RWPE2 (cell line): ENCODE measurements at regions not wholly inside any gene's neighbourhood (a gene's known extent, or its start where the extent isn't known, plus 50 kb on each side); places are given as distances from the start of the nearest gene placed in this dataset.
A peak's percentile ranks its signal among the peaks of the same experiment; 100 is the strongest.
"Not testable (repeated sequence)": the region's sequence is repeated elsewhere in the genome, so short reads cannot be mapped to it uniquely, and the experiment has no call there.

Experiments
- ATAC-seq: fragments of 200-7000 bp; cut with Tn5 transposase; 3 replicates; pipeline ENCODE4 v1.9.1; 2021; ENCODE audit warnings: low read depth
- DNase-seq: peaks from one replicate; pipeline ENCODE4 v3.0.0-alpha.2; 2020; ENCODE audit warnings: low spot score
- H3K27ac ChIP-seq: fragments of 450-650 bp; 2 replicates; pipeline ENCODE4 v1.5.1; 2017; ENCODE audit warnings: mild to moderate bottlenecking; ENCODE audit not compliant: poor library complexity, severe bottlenecking
- H3K27me3 ChIP-seq: fragments of 250-450 bp; sonication (Bioruptor Pico); 2 replicates; pipeline ENCODE4 v1.5.1; 2021; ENCODE audit warnings: mild to moderate bottlenecking, moderate library complexity; ENCODE audit not compliant: insufficient read depth, poor library complexity, severe bottlenecking
- H3K36me3 ChIP-seq: fragments of 250-450 bp; sonication (Bioruptor Pico); 2 replicates; pipeline ENCODE4 v1.5.1; 2020; ENCODE audit warnings: low read depth, mild to moderate bottlenecking, moderate library complexity
- H3K4me1 ChIP-seq: fragments of 250-450 bp; sonication (Bioruptor Pico); 2 replicates; pipeline ENCODE4 v1.5.1; 2021; ENCODE audit warnings: mild to moderate bottlenecking, moderate library complexity; ENCODE audit not compliant: insufficient read depth, poor library complexity, severe bottlenecking
- H3K4me3 ChIP-seq: fragments of 250-450 bp; sonication (Bioruptor Pico); 2 replicates; pipeline ENCODE4 v1.5.1; 2021; ENCODE audit warnings: mild to moderate bottlenecking, moderate library complexity; ENCODE audit not compliant: severe bottlenecking
- H3K9me3 ChIP-seq: fragments of 250-450 bp; sonication (Bioruptor Pico); 2 replicates; pipeline ENCODE4 v1.5.1; 2021; ENCODE audit warnings: mild to moderate bottlenecking, moderate library complexity; ENCODE audit not compliant: severe bottlenecking
- TF ChIP-seq, protein P1 (sequence below): fragments of 450-650 bp; IDR thresholded peaks from one replicate; pipeline ENCODE4 v1.5.1; 2017; ENCODE audit warnings: mild to moderate bottlenecking, moderate library complexity; ENCODE audit not compliant: poor library complexity, severe bottlenecking

GRCh38 chrX:50980251-50980650 is 69.7 kb downstream of the BMP15 start:
- H3K4me3 ChIP-seq = no peak overlapping the region
- no peaks in the 10 kb centered on the region for H3K4me1 ChIP-seq
- ATAC-seq (no peak), DNase-seq (no peak)
- H3K36me3 ChIP-seq = no peaks in the 10 kb centered on the region
- H3K27ac ChIP-seq = no peak overlapping the region
- no peaks in the 10 kb centered on the region for H3K27me3 ChIP-seq
- TF ChIP-seq, protein P1, sequence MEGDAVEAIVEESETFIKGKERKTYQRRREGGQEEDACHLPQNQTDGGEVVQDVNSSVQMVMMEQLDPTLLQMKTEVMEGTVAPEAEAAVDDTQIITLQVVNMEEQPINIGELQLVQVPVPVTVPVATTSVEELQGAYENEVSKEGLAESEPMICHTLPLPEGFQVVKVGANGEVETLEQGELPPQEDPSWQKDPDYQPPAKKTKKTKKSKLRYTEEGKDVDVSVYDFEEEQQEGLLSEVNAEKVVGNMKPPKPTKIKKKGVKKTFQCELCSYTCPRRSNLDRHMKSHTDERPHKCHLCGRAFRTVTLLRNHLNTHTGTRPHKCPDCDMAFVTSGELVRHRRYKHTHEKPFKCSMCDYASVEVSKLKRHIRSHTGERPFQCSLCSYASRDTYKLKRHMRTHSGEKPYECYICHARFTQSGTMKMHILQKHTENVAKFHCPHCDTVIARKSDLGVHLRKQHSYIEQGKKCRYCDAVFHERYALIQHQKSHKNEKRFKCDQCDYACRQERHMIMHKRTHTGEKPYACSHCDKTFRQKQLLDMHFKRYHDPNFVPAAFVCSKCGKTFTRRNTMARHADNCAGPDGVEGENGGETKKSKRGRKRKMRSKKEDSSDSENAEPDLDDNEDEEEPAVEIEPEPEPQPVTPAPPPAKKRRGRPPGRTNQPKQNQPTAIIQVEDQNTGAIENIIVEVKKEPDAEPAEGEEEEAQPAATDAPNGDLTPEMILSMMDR = no peak
- no peaks in the 10 kb centered on the region for H3K9me3 ChIP-seq

- ATAC-seq (peak; percentile 41; the same call in 1 of the 3 replicates), DNase-seq (no peak)
- Histone ChIP-seq H3K27ac (no peak overlapping the region), H3K27me3 (no peaks in the 10 kb centered on the region), H3K9me3 (no peaks in the 10 kb centered on the region), H3K4me1 (no peaks in the 10 kb centered on the region), H3K4me3 (no peak overlapping the region), H3K36me3 (no peaks in the 10 kb centered on the region)
- TF ChIP-seq, protein P1 = peak; percentile 52
These were observed 78.1 kb downstream of the BMP15 start for GRCh38 chrX:50988649-50989048.

DNA sequence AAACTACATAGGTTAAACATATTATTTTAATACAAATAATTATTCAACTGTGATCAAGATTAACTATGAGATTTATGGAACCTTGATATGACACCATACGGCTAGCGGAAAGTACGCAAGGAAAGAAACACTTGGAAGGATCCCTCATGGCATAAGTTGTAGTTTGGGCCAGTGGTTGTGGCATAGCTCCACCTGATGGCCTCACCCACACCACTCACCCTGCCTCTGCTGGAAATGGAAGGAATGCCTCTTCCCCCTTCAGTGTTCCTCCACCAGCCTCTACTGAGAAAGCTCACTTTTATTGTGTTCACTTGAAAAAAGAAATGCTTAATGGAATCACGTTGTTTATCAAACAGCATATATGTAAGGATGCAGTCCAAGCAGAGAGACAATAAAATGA is 86.4 kb downstream of the BMP15 start:
- Histone ChIP-seq H3K4me1 (no peaks in the 10 kb centered on the region), H3K4me3 (no peak overlapping the region), H3K27ac (no peak overlapping the region), H3K9me3 (no peaks in the 10 kb centered on the region), H3K36me3 (no peaks in the 10 kb centered on the region), H3K27me3 (no peaks in the 10 kb centered on the region)
- DNase-seq = no peak
- no peak for ATAC-seq
- TF ChIP-seq, protein P1 = no peak

DNA sequence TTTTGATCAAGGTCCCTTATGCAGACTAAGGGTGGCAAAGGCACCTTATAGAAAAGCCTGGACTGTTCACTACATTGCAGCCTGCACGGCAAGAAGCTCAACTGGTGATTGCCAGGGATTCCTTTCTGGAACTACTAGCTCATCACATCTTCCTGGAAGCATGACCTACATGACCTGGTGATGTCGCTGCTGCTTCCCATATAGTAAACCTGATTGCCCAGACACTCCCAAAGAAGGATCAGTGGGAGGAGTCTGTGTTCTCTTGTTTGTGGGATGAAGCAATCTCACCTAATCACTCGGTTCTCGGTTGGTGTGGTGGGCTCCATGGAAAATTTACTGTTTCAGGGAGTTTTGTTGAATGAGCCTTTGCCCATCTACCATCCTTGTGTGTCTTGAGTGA is 89.8 kb downstream of the BMP15 start:
- DNase-seq, H3K27me3 ChIP-seq, H3K4me3 ChIP-seq, H3K36me3 ChIP-seq, H3K9me3 ChIP-seq, ATAC-seq, H3K27ac ChIP-seq, H3K4me1 ChIP-seq: not testable (repeated sequence)

DNA sequence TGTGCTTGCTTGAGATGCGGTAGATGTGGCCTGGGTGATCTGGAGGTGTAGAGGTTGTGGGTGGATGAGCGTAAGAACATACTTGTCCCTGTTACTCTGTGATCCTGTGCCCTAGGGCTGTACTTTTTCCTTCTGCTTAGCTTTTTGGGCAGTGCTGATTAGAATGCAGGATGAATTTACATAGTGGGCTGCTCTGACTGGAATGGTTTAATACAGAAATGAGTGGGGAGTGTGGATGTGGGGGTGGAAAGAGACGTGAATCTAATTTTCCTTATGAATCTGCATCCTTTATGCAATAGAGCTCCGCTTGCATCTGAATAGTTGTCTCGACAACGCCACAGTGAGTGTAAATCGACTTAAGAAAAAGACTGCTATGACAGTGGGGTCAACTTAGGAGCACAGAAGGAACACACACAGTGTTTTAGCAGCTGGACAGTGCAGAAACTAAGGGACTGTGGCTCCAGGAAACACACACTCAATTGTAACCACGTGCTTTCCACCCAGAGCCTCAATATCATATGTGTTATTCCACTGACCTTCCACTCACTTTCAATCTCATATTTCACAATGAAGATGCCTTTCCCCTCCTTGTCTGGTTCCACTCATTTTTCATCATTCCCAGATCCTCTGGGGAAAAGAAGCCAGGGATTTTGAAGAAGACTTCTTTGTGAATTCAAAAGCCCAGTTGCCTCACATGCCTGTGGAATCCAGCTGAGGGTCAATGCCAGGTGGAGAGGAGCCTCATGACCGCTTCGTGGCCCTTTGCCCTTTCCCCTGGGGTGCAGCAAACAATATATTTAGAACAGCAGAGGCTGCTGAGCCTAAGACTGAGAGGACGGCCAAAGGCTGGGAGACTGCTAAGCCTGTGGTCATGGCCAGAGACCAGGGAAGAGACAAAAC is 91.4 kb downstream of the BMP15 start:
- not testable (repeated sequence) for H3K4me3 ChIP-seq, H3K27me3 ChIP-seq, ATAC-seq, H3K9me3 ChIP-seq, DNase-seq, H3K36me3 ChIP-seq, H3K27ac ChIP-seq, H3K4me1 ChIP-seq

DNA sequence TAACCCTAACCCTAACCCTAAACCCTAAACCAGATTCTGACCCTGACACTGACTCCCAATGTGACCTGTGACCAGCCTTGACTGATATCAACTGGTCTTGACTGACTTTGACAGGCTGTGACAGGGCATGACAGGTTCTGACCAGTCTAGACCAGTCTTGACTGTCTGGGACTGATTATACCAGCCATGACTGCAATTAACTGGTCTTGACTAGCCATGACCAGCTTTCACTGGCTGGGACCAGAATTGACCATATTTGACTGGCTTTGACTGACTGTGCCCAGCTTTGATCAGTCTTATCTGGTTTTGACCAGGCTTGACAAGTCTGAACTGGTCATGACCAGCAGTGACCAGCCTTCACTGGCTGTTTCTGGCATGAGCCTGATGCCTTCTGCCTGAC is 95.5 kb downstream of the BMP15 start:
- DNase-seq (no peak), ATAC-seq (no peak)
- Histone ChIP-seq H3K27me3 (no peaks in the 10 kb centered on the region), H3K4me1 (no peaks in the 10 kb centered on the region), H3K4me3 (no peak overlapping the region), H3K36me3 (no peaks in the 10 kb centered on the region), H3K27ac (no peak overlapping the region), H3K9me3 (no peaks in the 10 kb centered on the region)
- TF ChIP-seq, protein P1 = no peak
